ENCODE measurements at regions not wholly inside any gene's neighbourhood (a gene's known extent, or its start where the extent isn't known, plus 50 kb on each side); places are given as distances from the start of the nearest gene placed in this dataset.

GRCh38 chr5:53237876-53238275, 128.3 kb upstream of the MOCS2 start:
- TF ChIP-seq CTCF (IDR thresholded peaks at IDR 0.05 in 4 of 5, conservative IDR thresholded peaks at IDR 0.05 in 1 of 5) (no peak), POLR2A (IDR thresholded peaks at IDR 0.05) (no peak)

Measured in gastrocnemius medialis (tissue), 4 donors.